ENCODE measurements at regions not wholly inside any gene's neighbourhood (a gene's known extent, or its start where the extent isn't known, plus 50 kb on each side); places are given as distances from the start of the nearest gene placed in this dataset.

DNA sequence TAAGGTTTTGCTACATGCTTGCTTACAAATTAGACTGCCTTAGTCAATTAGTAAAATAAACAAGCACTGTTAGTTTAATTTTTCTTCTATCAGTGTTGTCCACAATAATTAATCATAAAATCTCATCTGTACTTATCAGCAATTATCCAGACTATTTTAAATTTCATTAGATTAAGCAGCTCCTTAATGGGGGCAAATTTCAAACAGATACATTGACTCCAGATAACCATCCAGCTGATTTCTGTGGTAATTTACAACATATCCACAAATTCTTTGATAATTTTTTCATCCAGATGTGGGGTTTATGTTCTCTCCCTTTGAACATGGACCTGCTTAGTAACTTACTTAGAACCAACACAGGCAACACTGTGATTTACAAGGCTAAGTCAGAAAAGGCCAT lies 170.4 kb upstream of the CWC22 start:
- no peak for TF ChIP-seq ZNF654 (tag by site-specific recombination; IDR thresholded peaks at IDR 0.05; ENCODE audit: low read depth)
- no peak for TF ChIP-seq ZNF350 (tag by site-specific recombination; IDR thresholded peaks at IDR 0.05)
- no peak for TF ChIP-seq KLF1 (tag by site-specific recombination; IDR thresholded peaks at IDR 0.05)
- no peak for TF ChIP-seq SCRT2 (tag by site-specific recombination; IDR thresholded peaks at IDR 0.05)
- no peak for TF ChIP-seq ZBTB17 (tag by site-specific recombination; IDR thresholded peaks at IDR 0.05)
- no peak for TF ChIP-seq ZNF639 (tag by site-specific recombination; IDR thresholded peaks at IDR 0.05)
- no peak for TF ChIP-seq ZNF621 (tag by site-specific recombination; IDR thresholded peaks at IDR 0.05)
- TF ChIP-seq, protein P1, sequence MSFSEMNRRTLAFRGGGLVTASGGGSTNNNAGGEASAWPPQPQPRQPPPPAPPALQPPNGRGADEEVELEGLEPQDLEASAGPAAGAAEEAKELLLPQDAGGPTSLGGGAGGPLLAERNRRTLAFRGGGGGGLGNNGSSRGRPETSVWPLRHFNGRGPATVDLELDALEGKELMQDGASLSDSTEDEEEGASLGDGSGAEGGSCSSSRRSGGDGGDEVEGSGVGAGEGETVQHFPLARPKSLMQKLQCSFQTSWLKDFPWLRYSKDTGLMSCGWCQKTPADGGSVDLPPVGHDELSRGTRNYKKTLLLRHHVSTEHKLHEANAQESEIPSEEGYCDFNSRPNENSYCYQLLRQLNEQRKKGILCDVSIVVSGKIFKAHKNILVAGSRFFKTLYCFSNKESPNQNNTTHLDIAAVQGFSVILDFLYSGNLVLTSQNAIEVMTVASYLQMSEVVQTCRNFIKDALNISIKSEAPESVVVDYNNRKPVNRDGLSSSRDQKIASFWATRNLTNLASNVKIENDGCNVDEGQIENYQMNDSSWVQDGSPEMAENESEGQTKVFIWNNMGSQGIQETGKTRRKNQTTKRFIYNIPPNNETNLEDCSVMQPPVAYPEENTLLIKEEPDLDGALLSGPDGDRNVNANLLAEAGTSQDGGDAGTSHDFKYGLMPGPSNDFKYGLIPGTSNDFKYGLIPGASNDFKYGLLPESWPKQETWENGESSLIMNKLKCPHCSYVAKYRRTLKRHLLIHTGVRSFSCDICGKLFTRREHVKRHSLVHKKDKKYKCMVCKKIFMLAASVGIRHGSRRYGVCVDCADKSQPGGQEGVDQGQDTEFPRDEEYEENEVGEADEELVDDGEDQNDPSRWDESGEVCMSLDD (tag by site-specific recombination; IDR thresholded peaks at IDR 0.05) = no peak
- no peak for TF ChIP-seq HOXC10 (CRISPR knock-in tag; IDR thresholded peaks at IDR 0.05)
- no peak for TF ChIP-seq ZNF10 (tag by site-specific recombination; IDR thresholded peaks at IDR 0.05)
- TF ChIP-seq ZNF211 (tag by site-specific recombination; IDR thresholded peaks at IDR 0.05; ENCODE audit: low read depth) = no peak
- no peak for TF ChIP-seq ATF2 (tag by site-specific recombination; IDR thresholded peaks at IDR 0.05; ENCODE audit: low read depth)
- no peaks in the 10 kb centered on the region for H3K36me3 ChIP-seq (ENCODE audit: control insufficient read depth in 2 of 2, insufficient read depth in 1 of 2, low read length in 2 of 2)
- H3K4me1 ChIP-seq (ENCODE audit: control insufficient read depth, insufficient read depth, low read length) = no peaks in the 10 kb centered on the region
- no peaks in the 10 kb centered on the region for H3K9me3 ChIP-seq (ENCODE audit: control insufficient read depth, insufficient read depth, low read depth, low read length)
- POLR2A ChIA-PET = no interaction called here
- no peak overlapping the region for H3K27ac ChIP-seq (ENCODE audit: extremely low read depth, low read depth, low read length)
- H3K4me3 ChIP-seq (ENCODE audit: low read depth, low read length) = no peak overlapping the region
- CTCF ChIA-PET = interaction anchor here (0.6 kb wide), 1 partner anchor 1425 kb away, joined by 3 read pairs; no protein-coding TSS in a partner anchor

- no peak overlapping the region for H3K4me3 ChIP-seq (ENCODE audit: low read depth, low read length)
- H3K9me3 ChIP-seq (ENCODE audit: control insufficient read depth, insufficient read depth, low read depth, low read length) = no peaks in the 10 kb centered on the region
- H3K4me1 ChIP-seq (ENCODE audit: control insufficient read depth, insufficient read depth, low read length) = no peaks in the 10 kb centered on the region
- no peak overlapping the region for H3K27ac ChIP-seq (ENCODE audit: extremely low read depth, low read depth, low read length)
- no peaks in the 10 kb centered on the region for H3K36me3 ChIP-seq (ENCODE audit: control insufficient read depth in 2 of 2, insufficient read depth in 1 of 2, low read length in 2 of 2)
- ChIA-PET CTCF (no interaction called here), POLR2A (no interaction called here)
- TF ChIP-seq ZNF239 (tag by site-specific recombination; IDR thresholded peaks at IDR 0.05) (no peak), AEBP2 (tag by site-specific recombination; IDR thresholded peaks at IDR 0.05; ENCODE audit: borderline replicate concordance) (no peak), ZBTB48 (tag by site-specific recombination; IDR thresholded peaks at IDR 0.05) (no peak), OVOL3 (tag by site-specific recombination; IDR thresholded peaks at IDR 0.05) (no peak), ZNF175 (tag by site-specific recombination; IDR thresholded peaks at IDR 0.05) (no peak), TSHZ1 (tag by site-specific recombination; IDR thresholded peaks at IDR 0.05; ENCODE audit: borderline replicate concordance) (no peak)
- TF ChIP-seq, protein P2, sequence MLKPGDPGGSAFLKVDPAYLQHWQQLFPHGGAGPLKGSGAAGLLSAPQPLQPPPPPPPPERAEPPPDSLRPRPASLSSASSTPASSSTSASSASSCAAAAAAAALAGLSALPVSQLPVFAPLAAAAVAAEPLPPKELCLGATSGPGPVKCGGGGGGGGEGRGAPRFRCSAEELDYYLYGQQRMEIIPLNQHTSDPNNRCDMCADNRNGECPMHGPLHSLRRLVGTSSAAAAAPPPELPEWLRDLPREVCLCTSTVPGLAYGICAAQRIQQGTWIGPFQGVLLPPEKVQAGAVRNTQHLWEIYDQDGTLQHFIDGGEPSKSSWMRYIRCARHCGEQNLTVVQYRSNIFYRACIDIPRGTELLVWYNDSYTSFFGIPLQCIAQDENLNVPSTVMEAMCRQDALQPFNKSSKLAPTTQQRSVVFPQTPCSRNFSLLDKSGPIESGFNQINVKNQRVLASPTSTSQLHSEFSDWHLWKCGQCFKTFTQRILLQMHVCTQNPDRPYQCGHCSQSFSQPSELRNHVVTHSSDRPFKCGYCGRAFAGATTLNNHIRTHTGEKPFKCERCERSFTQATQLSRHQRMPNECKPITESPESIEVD (tag by site-specific recombination; IDR thresholded peaks at IDR 0.05) = no peak
- TF ChIP-seq, protein P3, sequence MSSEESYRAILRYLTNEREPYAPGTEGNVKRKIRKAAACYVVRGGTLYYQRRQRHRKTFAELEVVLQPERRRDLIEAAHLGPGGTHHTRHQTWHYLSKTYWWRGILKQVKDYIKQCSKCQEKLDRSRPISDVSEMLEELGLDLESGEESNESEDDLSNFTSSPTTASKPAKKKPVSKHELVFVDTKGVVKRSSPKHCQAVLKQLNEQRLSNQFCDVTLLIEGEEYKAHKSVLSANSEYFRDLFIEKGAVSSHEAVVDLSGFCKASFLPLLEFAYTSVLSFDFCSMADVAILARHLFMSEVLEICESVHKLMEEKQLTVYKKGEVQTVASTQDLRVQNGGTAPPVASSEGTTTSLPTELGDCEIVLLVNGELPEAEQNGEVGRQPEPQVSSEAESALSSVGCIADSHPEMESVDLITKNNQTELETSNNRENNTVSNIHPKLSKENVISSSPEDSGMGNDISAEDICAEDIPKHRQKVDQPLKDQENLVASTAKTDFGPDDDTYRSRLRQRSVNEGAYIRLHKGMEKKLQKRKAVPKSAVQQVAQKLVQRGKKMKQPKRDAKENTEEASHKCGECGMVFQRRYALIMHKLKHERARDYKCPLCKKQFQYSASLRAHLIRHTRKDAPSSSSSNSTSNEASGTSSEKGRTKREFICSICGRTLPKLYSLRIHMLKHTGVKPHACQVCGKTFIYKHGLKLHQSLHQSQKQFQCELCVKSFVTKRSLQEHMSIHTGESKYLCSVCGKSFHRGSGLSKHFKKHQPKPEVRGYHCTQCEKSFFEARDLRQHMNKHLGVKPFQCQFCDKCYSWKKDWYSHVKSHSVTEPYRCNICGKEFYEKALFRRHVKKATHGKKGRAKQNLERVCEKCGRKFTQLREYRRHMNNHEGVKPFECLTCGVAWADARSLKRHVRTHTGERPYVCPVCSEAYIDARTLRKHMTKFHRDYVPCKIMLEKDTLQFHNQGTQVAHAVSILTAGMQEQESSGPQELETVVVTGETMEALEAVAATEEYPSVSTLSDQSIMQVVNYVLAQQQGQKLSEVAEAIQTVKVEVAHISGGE (tag by site-specific recombination; conservative IDR thresholded peaks at IDR 0.05; ENCODE audit: low read depth) = no peak
Observed at GRCh38 chr2:180175736-180176135, 168.6 kb upstream of the CWC22 start.
